Activated naive CD4-positive, alpha-beta T cell treated with anti-CD3 and anti-CD28 coated beads, Interleukin-2, amount 50 U/mL, for 16 hours (primary cell): ENCODE measurements at regions not wholly inside any gene's neighbourhood (a gene's known extent, or its start where the extent isn't known, plus 50 kb on each side); places are given as distances from the start of the nearest gene placed in this dataset.
"Not testable (repeated sequence)": the region's sequence is repeated elsewhere in the genome, so short reads cannot be mapped to it uniquely, and the experiment has no call there.

Source experiments
- DNase-seq: peaks from one replicate; pipeline ENCODE4 v3.0.0-alpha.2; 2020

GRCh38 chr5:166178411-166179080 lies 2112.9 kb upstream of the WWC1 start:
- no peak for DNase-seq

- DNase-seq = no peak
Measured at GRCh38 chr5:166185185-166185584, 2106.3 kb upstream of the WWC1 start.

GRCh38 chr5:166188501-166189325 lies 2102.7 kb upstream of the WWC1 start:
- DNase-seq = no peak

DNA sequence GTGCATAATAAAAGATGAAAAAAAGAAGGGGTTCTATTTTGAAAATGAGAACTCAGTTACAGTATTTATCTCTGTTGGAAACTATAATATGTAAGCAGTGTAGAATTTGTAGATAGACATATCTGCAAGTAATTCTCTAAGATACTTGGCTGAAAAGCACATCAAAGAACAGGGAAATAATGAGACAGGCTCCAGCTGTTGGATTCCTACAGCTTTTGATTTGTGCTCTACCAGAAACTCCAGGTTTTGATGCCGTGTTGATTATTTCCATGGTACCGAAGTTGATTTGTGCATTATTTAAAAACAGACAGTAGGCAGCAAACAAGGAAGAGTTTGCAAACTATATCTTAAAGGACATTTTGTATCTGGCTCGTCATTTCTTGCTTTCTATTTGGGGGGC lies 2098.7 kb upstream of the WWC1 start:
- no peak for DNase-seq

- no peak for DNase-seq
Measured at GRCh38 chr5:166195981-166196380, 2095.5 kb upstream of the WWC1 start.

DNA sequence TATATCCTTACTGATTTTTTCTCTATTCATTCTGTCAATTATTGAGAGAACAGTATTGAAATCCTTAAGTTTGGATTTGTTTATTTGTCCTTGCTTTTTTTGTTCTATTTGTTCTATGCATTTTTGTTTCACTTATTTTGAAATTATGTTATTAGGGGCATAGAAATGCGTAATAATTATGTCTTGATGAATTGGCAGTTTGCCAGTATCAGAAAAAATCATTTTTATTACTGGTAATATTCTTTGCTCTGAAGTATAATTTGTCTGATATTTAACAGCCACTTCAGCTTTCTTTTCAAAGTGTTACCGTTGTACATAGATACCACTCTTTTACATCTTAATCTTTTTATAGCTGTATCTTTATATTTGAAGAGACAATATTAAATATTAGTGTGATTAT lies 2090.9 kb upstream of the WWC1 start:
- no peak for DNase-seq

- DNase-seq = no peak
Measured at GRCh38 chr5:166211640-166212039, 2079.8 kb upstream of the WWC1 start.

DNA sequence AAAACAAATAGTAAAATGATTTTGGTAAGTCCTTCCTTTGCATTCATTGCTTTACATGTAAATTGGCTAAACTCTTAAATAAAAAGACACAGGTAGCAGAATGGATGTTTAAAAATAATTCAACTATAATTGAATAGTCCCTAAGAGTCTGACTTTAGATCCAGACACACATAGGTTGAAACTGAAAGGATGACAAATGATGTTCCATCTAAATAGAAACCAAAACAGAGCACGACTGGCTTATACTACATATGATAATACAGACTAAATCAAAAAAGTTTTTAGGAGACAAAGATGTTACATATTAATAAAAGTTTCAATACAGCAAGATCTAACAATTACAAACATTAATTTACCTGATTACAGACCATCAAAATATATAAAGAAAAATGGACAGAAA lies 2055.1 kb upstream of the WWC1 start:
- no peak for DNase-seq

GRCh38 chr5:166240705-166241104 lies 2050.7 kb upstream of the WWC1 start:
- DNase-seq = no peak

- no peak for DNase-seq
Measured at GRCh38 chr5:166245556-166245955, 2045.9 kb upstream of the WWC1 start.

DNA sequence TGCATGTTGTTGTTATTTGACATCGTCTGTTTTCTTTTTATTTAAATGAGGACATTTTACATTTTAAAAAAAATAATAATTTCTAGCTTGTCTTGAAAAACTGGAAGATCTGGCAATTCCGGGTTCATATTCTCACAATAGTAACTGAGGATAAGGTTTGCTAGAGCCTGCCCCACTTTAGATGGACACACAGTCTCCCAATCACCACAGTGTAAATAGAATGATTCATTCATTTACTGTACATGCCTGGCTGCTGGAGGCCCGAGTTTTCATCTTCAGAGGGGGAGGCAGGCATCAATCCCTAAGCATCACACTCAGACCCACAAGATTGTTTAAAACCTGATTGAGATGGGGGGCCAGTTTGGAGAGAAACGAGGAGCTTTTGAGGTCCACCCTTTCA lies 2039.7 kb upstream of the WWC1 start:
- no peak for DNase-seq

GRCh38 chr5:166257661-166258060 lies 2033.8 kb upstream of the WWC1 start:
- no peak for DNase-seq

- DNase-seq = no peak
Measured at GRCh38 chr5:166262395-166262794, 2029.0 kb upstream of the WWC1 start.

DNA sequence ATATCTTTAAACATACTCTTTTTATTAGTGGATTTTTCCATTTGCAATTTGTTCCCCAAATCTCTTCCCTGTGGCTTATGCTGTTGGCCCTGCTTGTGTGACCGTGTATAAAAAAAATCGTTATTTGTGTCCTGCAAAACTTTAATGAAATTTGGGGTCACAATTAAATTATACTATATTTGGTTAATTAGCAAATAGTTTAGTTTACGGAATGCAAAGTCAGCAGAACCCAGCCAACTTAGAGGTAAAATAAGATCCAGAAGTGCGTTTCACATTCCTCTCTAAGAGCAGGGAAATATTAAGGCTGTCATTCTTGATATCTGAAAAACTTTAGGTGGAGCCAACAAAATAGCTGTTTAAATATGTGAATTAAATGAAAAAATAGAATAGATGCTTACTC lies 2023.5 kb upstream of the WWC1 start:
- no peak for DNase-seq

- no peak for DNase-seq
Measured at GRCh38 chr5:166270712-166271111, 2020.7 kb upstream of the WWC1 start.

GRCh38 chr5:166276006-166276405 lies 2015.4 kb upstream of the WWC1 start:
- no peak for DNase-seq

DNA sequence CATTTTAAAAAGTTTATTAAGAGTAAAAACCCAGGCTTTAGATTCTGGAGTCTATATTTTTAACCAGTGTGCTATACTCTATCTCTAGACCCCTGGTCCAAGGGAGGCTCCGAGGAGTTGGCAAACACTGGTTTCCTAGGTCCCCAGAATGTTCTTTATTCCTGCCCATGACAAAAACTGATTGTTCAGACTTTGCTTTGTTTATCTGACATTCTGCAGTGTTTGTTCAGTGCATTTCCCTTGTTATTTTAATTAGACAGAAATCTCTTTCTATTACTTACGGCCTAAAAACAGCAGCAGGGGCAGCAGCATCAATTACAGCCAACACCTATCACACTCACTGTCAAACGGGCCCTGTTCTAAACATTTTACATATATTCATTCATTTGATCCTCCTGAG lies 2011.6 kb upstream of the WWC1 start:
- no peak for DNase-seq

- DNase-seq = no peak
Measured at GRCh38 chr5:166281433-166281832, 2010.0 kb upstream of the WWC1 start.

GRCh38 chr5:166282939-166283338 lies 2008.5 kb upstream of the WWC1 start:
- DNase-seq = no peak

- DNase-seq = no peak
Measured at GRCh38 chr5:166285361-166285760, 2006.1 kb upstream of the WWC1 start.

- DNase-seq = no peak
Measured at GRCh38 chr5:166286832-166287231, 2004.6 kb upstream of the WWC1 start.

DNA sequence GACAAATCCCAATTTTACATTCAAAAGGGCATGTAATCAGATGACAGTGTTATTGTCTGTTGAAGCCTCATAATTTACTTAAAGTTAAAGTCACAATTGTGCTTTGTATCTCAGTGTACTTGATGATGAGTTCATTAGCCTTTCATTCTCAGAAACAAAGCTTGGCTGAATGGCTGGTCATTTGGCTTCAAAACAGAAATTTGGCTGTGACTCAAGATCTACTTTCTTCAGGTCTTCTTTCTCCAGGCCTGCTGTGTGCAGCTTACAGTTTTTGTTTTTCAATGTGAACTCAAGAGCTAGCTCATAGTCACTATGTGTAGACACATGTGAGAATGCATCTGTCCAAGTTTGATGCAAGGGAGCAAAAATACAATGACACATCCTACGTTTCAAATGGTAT lies 2003.6 kb upstream of the WWC1 start:
- no peak for DNase-seq

GRCh38 chr5:166291800-166292199 lies 1999.6 kb upstream of the WWC1 start:
- not testable (repeated sequence) for DNase-seq

DNA sequence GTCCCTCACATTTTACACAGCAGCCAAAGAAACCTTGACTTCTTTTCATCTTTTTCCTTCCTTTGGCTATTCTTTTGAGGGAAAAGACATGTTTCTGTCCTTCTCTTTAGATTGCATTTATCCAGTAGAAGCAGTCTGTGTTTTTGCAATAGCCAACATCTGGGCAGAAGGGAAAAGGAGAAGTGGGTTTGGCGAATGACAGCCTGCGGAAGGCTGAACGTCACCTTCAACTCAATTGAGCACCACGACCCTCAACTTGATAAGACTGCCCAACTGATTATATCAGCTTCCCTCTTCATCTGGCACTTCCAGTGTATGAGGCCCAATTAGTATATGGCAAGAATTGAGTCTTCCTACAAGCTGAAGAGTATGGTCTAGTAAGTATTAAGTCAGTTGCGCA lies 1997.6 kb upstream of the WWC1 start:
- no peak for DNase-seq

DNA sequence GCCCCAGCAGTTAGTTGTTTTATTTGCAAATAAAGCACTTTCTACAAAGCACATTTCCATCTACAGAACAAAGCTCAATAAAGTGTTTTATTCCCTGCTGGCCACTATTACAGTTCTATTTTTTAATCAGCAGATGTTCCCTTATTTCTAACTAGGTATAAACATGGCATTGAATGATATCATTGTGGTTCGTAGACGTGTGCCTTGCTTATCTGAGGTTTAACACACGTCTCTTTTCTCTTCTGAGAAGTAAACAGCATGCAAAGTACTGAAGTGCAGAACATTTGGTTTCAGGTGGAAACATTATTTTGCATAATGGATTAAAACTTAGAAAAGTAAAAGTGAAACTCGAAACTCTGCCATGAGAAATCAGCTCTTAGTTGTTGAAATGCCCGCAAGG lies 1989.3 kb upstream of the WWC1 start:
- DNase-seq = no peak
